Activated naive CD4-positive, alpha-beta T cell treated with anti-CD3 and anti-CD28 coated beads for 36 hours (primary cell): ENCODE measurements at regions not wholly inside any gene's neighbourhood (a gene's known extent, or its start where the extent isn't known, plus 50 kb on each side); places are given as distances from the start of the nearest gene placed in this dataset.
"Not testable (repeated sequence)": the region's sequence is repeated elsewhere in the genome, so short reads cannot be mapped to it uniquely, and the experiment has no call there.

Experiments used
- CTCF ChIA-PET: fragments of 350-600 bp; sonication (Branson Sonifier 250); formaldehyde crosslinking; loops from one replicate; lab custom pipeline; 2021; ENCODE audit warnings: antibody characterized with exemption; lab: Charles Lee
- DNase-seq: peaks from one replicate; pipeline ENCODE4 v3.0.0-alpha.2; 2020
- H3K27ac Mint-ChIP-seq: one replicate; pipeline ENCODE4 v1.8.0; 2021; ENCODE audit warnings: mild to moderate bottlenecking, mixed read lengths
- H3K27me3 Mint-ChIP-seq: one replicate; pipeline ENCODE4 v1.8.0; 2021; ENCODE audit warnings: low read depth, mixed read lengths
- H3K36me3 Mint-ChIP-seq: one replicate; pipeline ENCODE4 v1.8.0; 2021; ENCODE audit warnings: low read depth, mixed read lengths
- H3K4me1 Mint-ChIP-seq: one replicate; pipeline ENCODE4 v1.8.0; 2021; ENCODE audit warnings: low read depth, mixed read lengths
- H3K4me3 Mint-ChIP-seq: one replicate; pipeline ENCODE4 v1.8.0; 2021; ENCODE audit warnings: mild to moderate bottlenecking, moderate library complexity, mixed read lengths
- H3K9me3 Mint-ChIP-seq: one replicate; pipeline ENCODE4 v1.8.0; 2021; ENCODE audit warnings: mixed read lengths
- intact Hi-C: fragments of 100-400 bp; cut with micrococcal nuclease; formaldehyde crosslinking; loops from one replicate; pipeline ENCODE4 v1.15.1; 2023

DNA sequence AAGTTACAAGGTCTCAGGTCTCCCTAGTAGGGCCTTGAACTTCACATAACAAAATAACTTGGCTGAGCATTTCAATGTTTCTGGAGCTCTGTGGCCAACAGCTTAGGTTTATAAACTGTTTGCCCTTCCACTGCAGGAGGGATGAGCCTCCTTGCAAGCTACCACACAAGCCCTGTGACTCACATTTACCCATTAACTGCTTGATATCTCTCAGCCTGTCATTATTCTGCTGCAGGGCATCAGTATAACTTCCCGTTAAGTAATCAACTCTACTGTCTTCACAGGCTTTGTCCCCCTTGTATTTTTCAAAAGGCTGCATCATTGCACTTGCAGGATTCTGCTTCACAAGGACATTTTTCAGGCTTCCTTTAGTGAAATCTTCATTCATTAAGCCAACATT lies 151.7 kb upstream of the CXCL13 start:
- CTCF ChIA-PET, result no interaction called here
- DNase-seq, result no peak
- H3K4me3 Mint-ChIP-seq, result no peak overlapping the region
- H3K27me3 Mint-ChIP-seq, result no peaks in the 10 kb centered on the region
- intact Hi-C loops, result no loop called here
- H3K36me3 Mint-ChIP-seq, result no peaks in the 10 kb centered on the region
- H3K27ac Mint-ChIP-seq, result no peak overlapping the region
- H3K4me1 Mint-ChIP-seq, result no peaks in the 10 kb centered on the region
- H3K9me3 Mint-ChIP-seq, result no peaks in the 10 kb centered on the region

DNA sequence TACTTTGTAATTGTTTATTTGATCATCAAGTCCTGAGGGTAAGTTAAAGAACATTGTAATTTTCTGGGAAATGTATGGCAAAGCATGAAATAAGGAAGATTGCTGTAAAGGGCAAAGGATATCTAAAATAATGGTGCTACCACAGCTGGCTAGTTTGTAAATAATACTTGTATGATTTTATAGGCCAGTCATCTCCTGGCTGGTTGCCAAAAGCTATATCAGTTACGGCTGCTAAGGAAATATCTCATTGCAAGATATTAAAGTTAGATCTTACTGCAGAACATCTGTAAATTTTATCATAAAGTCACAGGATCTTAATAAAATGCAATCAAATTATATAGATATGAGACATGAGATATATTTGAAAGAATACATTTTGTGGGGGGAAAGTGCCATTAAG lies 150.8 kb upstream of the CXCL13 start:
- Mint-ChIP-seq H3K27ac (no peak overlapping the region), H3K4me1 (no peaks in the 10 kb centered on the region), H3K9me3 (peaks cover 1% of the 10 kb centered on the region), H3K36me3 (no peaks in the 10 kb centered on the region), H3K4me3 (no peak overlapping the region), H3K27me3 (no peaks in the 10 kb centered on the region)
- CTCF ChIA-PET, result interaction anchor here (0.6 to 1.4 kb wide), 3 partner anchors 16 to 163 kb away, joined by 3 to 4 read pairs (median 4); no protein-coding TSS in a partner anchor
- intact Hi-C loops, result no loop called here
- no peak for DNase-seq

- not testable (repeated sequence) for H3K36me3 Mint-ChIP-seq, H3K4me3 Mint-ChIP-seq, H3K4me1 Mint-ChIP-seq, H3K27ac Mint-ChIP-seq, H3K27me3 Mint-ChIP-seq, DNase-seq, H3K9me3 Mint-ChIP-seq
- CTCF ChIA-PET, result interaction anchor here (1.3 to 13.1 kb wide), 6 partner anchors 40 to 356 kb away, joined by 3 to 253 read pairs (median 4); partner anchors contain the start of gene CXCL13
- intact Hi-C loops, result loop anchor here (10.0 kb wide), 1 partner anchor 231 kb away; no protein-coding TSS in a partner anchor
Measured at GRCh38 chr4:77464100-77464499, 141.5 kb upstream of the CXCL13 start.

GRCh38 chr4:77465271-77465670 lies 140.3 kb upstream of the CXCL13 start:
- Mint-ChIP-seq H3K4me1 (no peaks in the 10 kb centered on the region), H3K27ac (no peak overlapping the region), H3K27me3 (peaks cover 9% of the 10 kb centered on the region), H3K9me3 (no peaks in the 10 kb centered on the region), H3K4me3 (no peak overlapping the region), H3K36me3 (no peaks in the 10 kb centered on the region)
- CTCF ChIA-PET, result interaction anchor here (0.5 to 13.1 kb wide), 21 partner anchors 8 to 355 kb away, joined by 3 to 253 read pairs (median 3); partner anchors contain the start of gene CXCL13
- peak; percentile 62 for DNase-seq
- intact Hi-C loops, result loop anchor here (1.0 to 10.0 kb wide), 4 partner anchors 136 to 397 kb away; partner anchors contain the start of gene MRPL1

GRCh38 chr4:77466430-77466829 lies 139.2 kb upstream of the CXCL13 start:
- no peak overlapping the region for H3K4me3 Mint-ChIP-seq
- no peaks in the 10 kb centered on the region for H3K36me3 Mint-ChIP-seq
- intact Hi-C loops, result loop anchor here (5.0 to 10.0 kb wide), 2 partner anchors 228 to 396 kb away; partner anchors contain the start of gene MRPL1
- no peak for DNase-seq
- H3K27me3 Mint-ChIP-seq, result peaks cover 11% of the 10 kb centered on the region
- H3K9me3 Mint-ChIP-seq, result no peaks in the 10 kb centered on the region
- CTCF ChIA-PET, result interaction anchor here (1.0 to 13.1 kb wide), 6 partner anchors 11 to 163 kb away, joined by 4 to 253 read pairs (median 8); partner anchors contain the start of gene CXCL13
- H3K4me1 Mint-ChIP-seq, result no peaks in the 10 kb centered on the region
- no peak overlapping the region for H3K27ac Mint-ChIP-seq

- no peak for DNase-seq
- intact Hi-C loops, result loop anchor here (2.0 kb wide), 1 partner anchor 129 kb away; no protein-coding TSS in a partner anchor
- Mint-ChIP-seq H3K36me3 (no peaks in the 10 kb centered on the region), H3K4me1 (no peaks in the 10 kb centered on the region), H3K4me3 (no peak overlapping the region), H3K27ac (no peak overlapping the region), H3K27me3 (peaks cover 53% of the 10 kb centered on the region), H3K9me3 (no peaks in the 10 kb centered on the region)
- CTCF ChIA-PET, result interaction anchor here (0.5 to 13.1 kb wide), 7 partner anchors 11 to 773 kb away, joined by 3 to 253 read pairs (median 4); partner anchors contain the start of gene CXCL13
Measured at GRCh38 chr4:77471821-77472495, 133.7 kb upstream of the CXCL13 start.

DNA sequence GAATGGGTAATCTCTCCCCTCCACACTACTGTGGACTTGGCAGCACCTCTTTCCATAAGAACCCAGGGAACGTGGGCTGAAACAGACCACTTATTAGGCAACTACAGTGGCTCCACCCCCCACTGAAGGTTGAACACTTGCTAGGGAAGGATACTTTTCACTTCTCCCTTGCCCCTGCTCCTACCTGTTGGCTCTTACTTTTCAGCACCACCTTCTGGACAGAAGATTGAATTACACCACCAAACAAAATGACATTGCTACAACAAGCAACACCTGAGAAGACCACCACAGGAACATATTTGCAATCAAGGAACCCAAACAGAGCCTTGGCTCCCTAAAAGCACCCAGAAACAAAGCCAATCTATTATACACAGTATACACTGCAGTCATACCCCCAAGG lies 132.1 kb upstream of the CXCL13 start:
- no peak for DNase-seq
- no peak overlapping the region for H3K4me3 Mint-ChIP-seq
- peaks cover 64% of the 10 kb centered on the region for H3K27me3 Mint-ChIP-seq
- no peaks in the 10 kb centered on the region for H3K9me3 Mint-ChIP-seq
- no peaks in the 10 kb centered on the region for H3K36me3 Mint-ChIP-seq
- intact Hi-C loops, result loop anchor here (2.0 kb wide), 1 partner anchor 127 kb away; no protein-coding TSS in a partner anchor
- H3K27ac Mint-ChIP-seq, result no peak overlapping the region
- CTCF ChIA-PET, result interaction anchor here (0.7 to 13.1 kb wide), 7 partner anchors 8 to 369 kb away, joined by 3 to 253 read pairs (median 4); partner anchors contain the start of gene CXCL13
- no peaks in the 10 kb centered on the region for H3K4me1 Mint-ChIP-seq

DNA sequence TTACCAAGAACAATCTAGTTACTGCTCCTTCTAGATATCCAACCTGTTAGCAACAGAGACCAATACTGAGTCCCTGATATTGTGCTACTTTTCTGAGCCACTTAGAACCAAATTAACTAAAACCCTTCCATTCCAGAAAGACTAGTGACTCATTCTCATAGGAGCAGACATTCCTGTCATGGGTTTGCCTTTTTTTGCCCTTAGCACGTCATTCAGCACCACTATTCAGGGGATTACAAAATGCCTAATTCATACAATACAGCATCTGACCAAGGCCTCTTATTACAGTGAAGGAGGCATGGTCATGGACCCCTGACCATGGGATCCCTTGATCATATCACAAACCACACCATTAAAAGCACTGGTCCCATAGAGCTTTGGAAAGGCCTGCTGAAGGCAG lies 123.8 kb upstream of the CXCL13 start:
- no peaks in the 10 kb centered on the region for H3K4me1 Mint-ChIP-seq
- H3K27me3 Mint-ChIP-seq, result peaks cover 28% of the 10 kb centered on the region
- no peaks in the 10 kb centered on the region for H3K36me3 Mint-ChIP-seq
- no peak for DNase-seq
- CTCF ChIA-PET, result no interaction called here
- no peak overlapping the region for H3K4me3 Mint-ChIP-seq
- H3K27ac Mint-ChIP-seq, result no peak overlapping the region
- H3K9me3 Mint-ChIP-seq, result no peaks in the 10 kb centered on the region
- intact Hi-C loops, result no loop called here

DNA sequence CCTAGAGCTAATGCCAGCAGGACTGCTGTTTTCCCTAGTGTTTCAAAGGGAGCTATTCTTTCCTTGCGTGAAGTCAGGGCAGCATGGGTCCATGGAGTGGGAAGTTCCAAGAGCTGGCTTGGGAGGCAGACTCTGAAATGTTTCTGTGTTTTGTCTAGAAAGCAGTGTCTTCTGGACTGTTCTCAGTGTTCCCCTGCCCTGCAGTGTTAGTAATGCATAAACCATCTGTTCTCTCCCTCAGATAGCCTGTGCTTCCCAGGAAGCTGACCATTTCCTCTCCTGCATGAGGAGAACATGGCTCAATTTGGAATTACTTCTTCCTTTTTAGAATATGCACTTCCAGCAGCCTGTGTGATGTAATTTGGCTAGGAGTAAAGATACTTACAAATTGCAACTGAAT lies 116.7 kb upstream of the CXCL13 start:
- CTCF ChIA-PET, result interaction anchor here (1.1 to 1.4 kb wide), 2 partner anchors 111 to 131 kb away, joined by 3 read pairs; no protein-coding TSS in a partner anchor
- Mint-ChIP-seq H3K4me3 (no peak overlapping the region), H3K27me3 (peaks cover 33% of the 10 kb centered on the region), H3K4me1 (no peaks in the 10 kb centered on the region), H3K36me3 (no peaks in the 10 kb centered on the region), H3K9me3 (no peaks in the 10 kb centered on the region), H3K27ac (no peak overlapping the region)
- intact Hi-C loops, result no loop called here
- DNase-seq, result no peak

DNA sequence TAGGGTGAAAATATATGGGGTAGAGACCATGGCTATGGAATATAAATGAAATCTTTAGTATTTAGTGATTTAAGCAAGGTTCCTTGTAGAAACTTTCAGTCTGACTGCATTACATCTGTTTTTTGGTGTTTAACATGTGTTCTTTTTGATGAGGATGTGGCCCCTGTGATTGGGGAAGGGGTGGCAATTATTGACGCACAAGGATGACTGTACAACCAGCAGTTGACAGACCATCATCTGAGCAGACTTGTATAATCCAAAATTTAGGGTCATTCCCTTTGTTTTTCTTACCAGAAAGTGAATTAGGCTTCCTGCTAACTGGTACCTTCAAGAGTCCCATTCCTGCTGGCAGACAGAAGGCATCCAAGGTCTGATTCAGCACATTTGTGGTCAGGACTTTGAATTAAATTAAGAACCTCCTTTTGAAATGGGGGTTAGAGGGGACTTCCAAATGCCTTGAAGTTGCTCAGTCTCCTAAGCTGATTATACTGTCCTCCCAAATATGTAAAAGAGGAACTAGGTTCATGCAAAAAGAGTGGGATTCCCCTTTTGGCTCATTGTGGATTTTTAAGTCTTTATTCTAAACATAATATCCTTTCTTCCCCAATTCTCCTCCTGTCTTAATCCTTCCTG lies 112.4 kb upstream of the CXCL13 start:
- Mint-ChIP-seq H3K27ac (no peak overlapping the region), H3K36me3 (no peaks in the 10 kb centered on the region), H3K4me3 (no peak overlapping the region), H3K27me3 (peaks cover 40% of the 10 kb centered on the region), H3K9me3 (no peaks in the 10 kb centered on the region), H3K4me1 (no peaks in the 10 kb centered on the region)
- DNase-seq, result no peak
- intact Hi-C loops, result no loop called here
- CTCF ChIA-PET, result interaction anchor here (0.9 kb wide), 1 partner anchor 77 kb away, joined by 3 read pairs; no protein-coding TSS in a partner anchor

DNA sequence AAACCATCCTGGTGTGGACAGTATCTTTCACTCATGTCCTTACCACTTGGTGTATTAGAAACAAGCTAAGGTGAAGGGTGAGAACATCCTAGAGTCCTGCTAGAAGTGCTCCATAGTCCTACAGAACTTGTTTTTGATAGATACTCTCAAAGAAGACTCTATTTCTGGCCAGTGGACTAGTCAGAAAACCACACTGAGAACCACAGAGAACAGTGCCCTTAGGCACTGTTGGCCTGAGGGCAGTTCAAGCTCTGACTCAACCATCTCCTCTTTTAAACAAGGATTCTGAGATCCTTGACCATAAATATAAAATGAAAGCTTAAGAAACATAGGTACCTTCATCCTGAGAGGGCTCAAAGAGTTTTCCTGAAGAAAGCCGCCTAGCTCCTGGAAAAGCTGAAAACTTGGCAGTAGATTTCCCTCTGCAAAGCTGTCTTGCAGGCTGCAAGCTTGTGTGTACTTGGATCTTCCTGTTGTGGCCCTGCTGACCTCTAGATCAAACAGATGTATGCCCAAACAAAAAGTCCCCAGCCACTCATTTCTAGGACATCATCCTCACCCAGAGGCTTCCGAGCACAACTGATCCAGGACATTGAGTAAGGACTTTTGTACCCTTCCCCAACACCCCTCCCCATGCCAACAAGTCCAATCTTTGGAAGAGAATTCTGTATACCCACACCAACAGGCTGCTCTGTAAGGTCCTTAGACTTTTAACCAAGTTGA lies 111.6 kb upstream of the CXCL13 start:
- CTCF ChIA-PET, result interaction anchor here (0.7 to 0.9 kb wide), 2 partner anchors 76 to 107 kb away, joined by 3 read pairs; no protein-coding TSS in a partner anchor
- Mint-ChIP-seq H3K36me3 (no peaks in the 10 kb centered on the region), H3K4me3 (no peak overlapping the region), H3K27ac (no peak overlapping the region), H3K9me3 (no peaks in the 10 kb centered on the region), H3K4me1 (no peaks in the 10 kb centered on the region), H3K27me3 (peaks cover 40% of the 10 kb centered on the region)
- intact Hi-C loops, result no loop called here
- no peak for DNase-seq

GRCh38 chr4:77496457-77496856 lies 109.2 kb upstream of the CXCL13 start:
- Mint-ChIP-seq H3K4me3 (no peak overlapping the region), H3K27me3 (peaks cover 27% of the 10 kb centered on the region), H3K36me3 (no peaks in the 10 kb centered on the region), H3K9me3 (no peaks in the 10 kb centered on the region), H3K4me1 (no peaks in the 10 kb centered on the region), H3K27ac (no peak overlapping the region)
- CTCF ChIA-PET, result interaction anchor here (1.8 kb wide), 1 partner anchor 23 kb away, joined by 6 read pairs; no protein-coding TSS in a partner anchor
- intact Hi-C loops, result no loop called here
- no peak for DNase-seq
